BE2C (cell line): ENCODE measurements at regions not wholly inside any gene's neighbourhood (a gene's known extent, or its start where the extent isn't known, plus 50 kb on each side); places are given as distances from the start of the nearest gene placed in this dataset.

Source experiments
- DNase-seq: peaks from one replicate; pipeline ENCODE4 v3.0.0-alpha.2; 2020
- H3K27me3 ChIP-seq: fragments of 250-450 bp; sonication (Bioruptor Pico); 2 replicates; pipeline ENCODE4 v1.5.1; 2020; ENCODE audit warnings: mild to moderate bottlenecking
- H3K36me3 ChIP-seq: fragments of 250-450 bp; sonication (Bioruptor Pico); 2 replicates; pipeline ENCODE4 v1.5.1; 2020; ENCODE audit warnings: mild to moderate bottlenecking
- H3K4me1 ChIP-seq: fragments of 250-450 bp; sonication (Bioruptor Pico); 2 replicates; pipeline ENCODE4 v1.5.1; 2020
- H3K4me3 ChIP-seq: 2 replicates; pipeline ENCODE4 v1.5.1; 2011; ENCODE audit warnings: low read depth, low read length
- H3K9me3 ChIP-seq: fragments of 250-450 bp; sonication (Bioruptor Pico); 2 replicates; pipeline ENCODE4 v1.5.1; 2020
- TF ChIP-seq, protein P1 (sequence below): IDR thresholded peaks from 2 replicates; pipeline ENCODE4 v1.5.1; 2012; ENCODE audit warnings: mild to moderate bottlenecking, low read depth, low read length

DNA sequence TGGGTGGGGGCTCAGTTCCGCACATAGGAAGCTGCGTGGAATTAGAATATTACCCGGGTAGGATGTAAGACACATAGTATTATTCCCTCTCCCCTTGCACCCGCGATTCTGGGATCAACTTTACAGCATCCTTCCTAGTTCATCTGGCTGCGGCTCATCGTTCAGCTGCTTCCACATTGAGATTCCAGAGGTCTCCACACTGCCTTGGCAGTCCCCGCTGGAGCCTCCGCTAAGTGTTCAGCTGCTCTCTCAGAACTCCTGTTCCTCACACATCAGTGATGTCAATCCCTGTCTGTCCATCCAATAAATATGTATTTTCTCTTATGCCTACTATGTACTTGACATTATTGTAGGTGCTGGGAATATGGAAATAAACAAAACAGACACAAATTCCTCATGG, 135.6 kb upstream of the SYT6 start:
- TF ChIP-seq, protein P1, sequence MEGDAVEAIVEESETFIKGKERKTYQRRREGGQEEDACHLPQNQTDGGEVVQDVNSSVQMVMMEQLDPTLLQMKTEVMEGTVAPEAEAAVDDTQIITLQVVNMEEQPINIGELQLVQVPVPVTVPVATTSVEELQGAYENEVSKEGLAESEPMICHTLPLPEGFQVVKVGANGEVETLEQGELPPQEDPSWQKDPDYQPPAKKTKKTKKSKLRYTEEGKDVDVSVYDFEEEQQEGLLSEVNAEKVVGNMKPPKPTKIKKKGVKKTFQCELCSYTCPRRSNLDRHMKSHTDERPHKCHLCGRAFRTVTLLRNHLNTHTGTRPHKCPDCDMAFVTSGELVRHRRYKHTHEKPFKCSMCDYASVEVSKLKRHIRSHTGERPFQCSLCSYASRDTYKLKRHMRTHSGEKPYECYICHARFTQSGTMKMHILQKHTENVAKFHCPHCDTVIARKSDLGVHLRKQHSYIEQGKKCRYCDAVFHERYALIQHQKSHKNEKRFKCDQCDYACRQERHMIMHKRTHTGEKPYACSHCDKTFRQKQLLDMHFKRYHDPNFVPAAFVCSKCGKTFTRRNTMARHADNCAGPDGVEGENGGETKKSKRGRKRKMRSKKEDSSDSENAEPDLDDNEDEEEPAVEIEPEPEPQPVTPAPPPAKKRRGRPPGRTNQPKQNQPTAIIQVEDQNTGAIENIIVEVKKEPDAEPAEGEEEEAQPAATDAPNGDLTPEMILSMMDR: no peak
- no peaks in the 10 kb centered on the region for H3K9me3 ChIP-seq
- peaks cover 3% of the 10 kb centered on the region; the same call in 1 of the 2 replicates for H3K27me3 ChIP-seq
- no peaks in the 10 kb centered on the region for H3K36me3 ChIP-seq
- no peaks in the 10 kb centered on the region for H3K4me1 ChIP-seq
- no peak overlapping the region for H3K4me3 ChIP-seq
- no peak for DNase-seq

DNA sequence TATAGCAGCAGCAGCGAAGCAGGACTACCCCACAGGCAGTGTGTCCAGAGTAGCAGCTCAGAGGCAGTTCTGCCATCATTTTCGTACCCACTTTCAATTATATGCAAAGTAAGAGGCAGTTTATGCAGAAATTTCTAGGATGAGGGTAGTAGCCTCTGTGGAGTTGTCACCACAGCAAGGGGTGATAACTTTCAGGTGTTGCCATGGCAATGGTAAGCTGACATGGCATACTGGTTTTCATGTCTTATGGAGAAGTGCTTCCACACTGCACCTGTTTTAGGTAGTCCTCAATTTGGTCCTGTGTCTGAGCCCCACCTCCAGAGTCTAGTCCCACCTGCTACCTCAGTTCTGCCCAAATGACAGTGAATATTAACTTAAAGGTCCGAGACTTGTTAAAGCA, 133.3 kb upstream of the SYT6 start:
- Histone ChIP-seq H3K9me3 (no peaks in the 10 kb centered on the region; the same call in 1 of the 2 replicates), H3K4me1 (no peaks in the 10 kb centered on the region), H3K36me3 (no peaks in the 10 kb centered on the region), H3K4me3 (no peak overlapping the region), H3K27me3 (peaks cover 2% of the 10 kb centered on the region; the same call in 1 of the 2 replicates)
- TF ChIP-seq, protein P1: no peak
- no peak for DNase-seq

DNA sequence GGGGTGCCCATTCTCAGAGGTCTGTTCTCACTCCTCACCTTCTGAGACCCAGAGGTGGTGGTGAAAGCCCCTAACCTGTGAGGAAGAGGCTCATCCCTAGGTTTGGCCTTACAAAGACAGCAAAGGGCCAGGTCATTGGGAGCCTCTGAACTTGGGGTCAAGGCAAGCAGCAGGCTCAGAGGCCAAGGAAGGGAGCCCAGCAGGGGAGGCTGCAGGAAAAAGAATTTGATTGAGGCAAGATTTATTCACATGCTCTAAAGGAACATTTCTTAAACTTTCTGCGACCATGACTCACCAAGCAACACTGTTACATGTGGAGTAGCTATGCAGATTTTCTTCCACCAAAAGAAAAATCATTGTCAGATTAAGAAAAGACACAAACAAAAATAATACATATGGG, 132.5 kb upstream of the SYT6 start:
- Histone ChIP-seq H3K36me3 (no peaks in the 10 kb centered on the region), H3K4me3 (no peak overlapping the region), H3K9me3 (no peaks in the 10 kb centered on the region; the same call in 1 of the 2 replicates), H3K27me3 (peaks cover 2% of the 10 kb centered on the region; the same call in 1 of the 2 replicates), H3K4me1 (no peaks in the 10 kb centered on the region)
- TF ChIP-seq, protein P1: no peak
- DNase-seq: no peak

DNA sequence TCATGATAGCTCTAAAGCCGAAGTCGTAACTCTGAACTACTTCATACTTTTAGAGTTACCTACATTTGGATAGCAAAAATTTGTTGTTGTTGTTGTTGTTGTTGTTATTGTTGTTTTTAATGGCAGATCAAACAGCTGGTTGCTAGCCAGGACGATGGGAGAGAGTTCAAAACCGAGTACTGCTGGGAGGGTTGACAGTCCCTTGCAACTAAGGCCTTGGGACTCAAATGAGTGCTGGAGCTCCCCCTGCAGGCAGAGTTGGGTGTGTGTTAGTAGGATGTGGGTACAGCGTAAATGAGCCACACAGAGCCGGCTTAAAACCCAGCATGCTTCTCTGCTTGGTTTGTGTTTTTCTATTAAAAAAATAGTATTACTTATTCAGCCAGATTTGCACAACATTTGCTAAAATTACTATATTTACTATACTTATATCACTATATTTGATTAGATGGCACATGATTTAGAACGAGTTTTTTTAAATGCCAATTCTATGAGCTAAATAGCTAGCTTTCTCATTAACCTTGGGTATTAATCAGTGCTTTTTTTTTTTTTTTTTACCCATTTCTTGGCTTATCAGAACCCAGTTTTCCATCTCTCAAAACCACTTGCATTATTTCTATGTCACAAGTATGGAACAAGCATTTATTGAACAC, 129.2 kb upstream of the SYT6 start:
- Histone ChIP-seq H3K4me1 (no peaks in the 10 kb centered on the region), H3K36me3 (no peaks in the 10 kb centered on the region), H3K9me3 (no peaks in the 10 kb centered on the region; the same call in 1 of the 2 replicates), H3K27me3 (peaks cover 4% of the 10 kb centered on the region; the same call in 1 of the 2 replicates), H3K4me3 (no peak overlapping the region)
- DNase-seq: peak; percentile 87
- TF ChIP-seq, protein P1: peak; percentile 98

DNA sequence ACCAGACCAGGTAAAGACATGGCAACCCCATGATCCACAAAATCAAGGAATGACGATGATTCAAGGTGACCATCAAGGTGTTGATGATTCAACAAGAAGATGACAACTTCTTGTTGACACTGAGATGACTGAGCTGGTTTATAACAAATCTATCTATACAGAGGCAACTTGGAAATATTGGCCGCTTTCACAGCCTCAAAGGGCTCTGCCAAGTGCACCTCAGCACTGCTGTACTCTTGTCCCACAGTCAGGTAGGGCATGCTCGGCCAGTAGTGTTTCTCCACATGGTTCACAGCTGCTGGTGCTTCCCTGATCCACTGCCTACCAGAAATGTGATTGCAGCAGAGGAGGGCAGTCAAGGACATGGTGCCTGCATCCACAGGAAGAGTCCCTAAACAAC, 125.2 kb upstream of the SYT6 start:
- no peak for DNase-seq
- H3K4me1 ChIP-seq: no peaks in the 10 kb centered on the region
- H3K9me3 ChIP-seq: no peaks in the 10 kb centered on the region; the same call in 1 of the 2 replicates
- no peaks in the 10 kb centered on the region for H3K36me3 ChIP-seq
- peaks cover 3% of the 10 kb centered on the region; the same call in 1 of the 2 replicates for H3K27me3 ChIP-seq
- H3K4me3 ChIP-seq: no peak overlapping the region
- TF ChIP-seq, protein P1: no peak

DNA sequence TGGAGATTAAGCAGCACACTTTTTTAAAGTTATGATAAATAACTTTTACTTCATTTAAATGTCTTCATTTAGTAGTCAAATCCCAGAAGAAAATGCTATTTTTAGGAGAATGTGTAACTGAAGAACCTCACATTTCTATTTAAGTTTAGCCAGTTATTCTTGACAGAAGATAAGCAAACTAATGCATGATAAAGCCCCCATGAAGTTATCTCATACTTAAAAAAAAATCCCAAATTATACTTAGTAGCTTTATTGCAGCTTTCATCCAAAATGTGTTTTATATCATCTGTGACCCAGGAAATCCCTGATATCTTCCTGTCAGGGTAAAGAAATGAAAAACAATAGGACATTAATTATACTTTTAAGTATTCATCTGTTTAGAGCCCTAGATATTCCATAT, 124.8 kb upstream of the SYT6 start:
- DNase-seq: no peak
- TF ChIP-seq, protein P1: no peak
- Histone ChIP-seq H3K4me1 (no peaks in the 10 kb centered on the region), H3K27me3 (peaks cover 3% of the 10 kb centered on the region; the same call in 1 of the 2 replicates), H3K4me3 (no peak overlapping the region), H3K9me3 (no peaks in the 10 kb centered on the region; the same call in 1 of the 2 replicates), H3K36me3 (no peaks in the 10 kb centered on the region)
